Cardiac fibroblast (primary cell): ENCODE measurements at regions not wholly inside any gene's neighbourhood (a gene's known extent, or its start where the extent isn't known, plus 50 kb on each side); places are given as distances from the start of the nearest gene placed in this dataset.

Experiments used
- DNase-seq, 2 donors: peaks; one replicate each; pipeline versions ENCODE4 v3.0.0 to v3.0.0-alpha.2; 2010; ENCODE audit warnings: low read depth in 2 of 2
- H3K4me3 ChIP-seq, 2 donors: replicated peaks in 1 of 2; 1 replicate in 1 of 2; 2 replicates in 1 of 2; pipeline ENCODE4 v1.5.1; 2011; ENCODE audit warnings: low read depth in 2 of 2, low read length in 2 of 2, mild to moderate bottlenecking in 2 of 2, moderate library complexity in 1 of 2
- TF ChIP-seq, protein P1 (sequence below): IDR thresholded peaks from one replicate; pipeline ENCODE4 v1.5.1; 2011; ENCODE audit warnings: low read depth, mild to moderate bottlenecking, low read length, inconsistent platforms

DNA sequence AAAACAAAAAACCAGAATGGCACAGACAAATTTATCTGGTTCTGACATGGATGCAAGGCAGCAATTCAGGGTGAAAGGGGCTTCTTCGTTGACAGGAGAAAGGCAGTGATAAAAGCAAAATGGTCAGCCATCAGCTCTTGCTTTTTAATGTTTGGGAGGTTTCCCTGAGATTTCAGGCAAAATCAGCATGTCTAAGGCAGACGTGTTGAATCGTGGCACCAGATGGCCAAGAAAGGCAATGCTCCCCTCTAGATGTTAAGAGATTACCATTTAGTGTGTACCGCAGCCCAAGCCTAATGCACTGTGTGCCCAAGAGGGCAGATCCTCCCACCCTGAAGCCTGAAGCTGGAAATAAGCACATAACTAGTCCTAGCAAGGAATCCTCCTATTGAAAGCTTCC, 88.8 kb upstream of the GALNT18 start:
- no peak for DNase-seq
- TF ChIP-seq, protein P1, sequence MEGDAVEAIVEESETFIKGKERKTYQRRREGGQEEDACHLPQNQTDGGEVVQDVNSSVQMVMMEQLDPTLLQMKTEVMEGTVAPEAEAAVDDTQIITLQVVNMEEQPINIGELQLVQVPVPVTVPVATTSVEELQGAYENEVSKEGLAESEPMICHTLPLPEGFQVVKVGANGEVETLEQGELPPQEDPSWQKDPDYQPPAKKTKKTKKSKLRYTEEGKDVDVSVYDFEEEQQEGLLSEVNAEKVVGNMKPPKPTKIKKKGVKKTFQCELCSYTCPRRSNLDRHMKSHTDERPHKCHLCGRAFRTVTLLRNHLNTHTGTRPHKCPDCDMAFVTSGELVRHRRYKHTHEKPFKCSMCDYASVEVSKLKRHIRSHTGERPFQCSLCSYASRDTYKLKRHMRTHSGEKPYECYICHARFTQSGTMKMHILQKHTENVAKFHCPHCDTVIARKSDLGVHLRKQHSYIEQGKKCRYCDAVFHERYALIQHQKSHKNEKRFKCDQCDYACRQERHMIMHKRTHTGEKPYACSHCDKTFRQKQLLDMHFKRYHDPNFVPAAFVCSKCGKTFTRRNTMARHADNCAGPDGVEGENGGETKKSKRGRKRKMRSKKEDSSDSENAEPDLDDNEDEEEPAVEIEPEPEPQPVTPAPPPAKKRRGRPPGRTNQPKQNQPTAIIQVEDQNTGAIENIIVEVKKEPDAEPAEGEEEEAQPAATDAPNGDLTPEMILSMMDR, result no peak
- H3K4me3 ChIP-seq, result no peak overlapping the region

DNA sequence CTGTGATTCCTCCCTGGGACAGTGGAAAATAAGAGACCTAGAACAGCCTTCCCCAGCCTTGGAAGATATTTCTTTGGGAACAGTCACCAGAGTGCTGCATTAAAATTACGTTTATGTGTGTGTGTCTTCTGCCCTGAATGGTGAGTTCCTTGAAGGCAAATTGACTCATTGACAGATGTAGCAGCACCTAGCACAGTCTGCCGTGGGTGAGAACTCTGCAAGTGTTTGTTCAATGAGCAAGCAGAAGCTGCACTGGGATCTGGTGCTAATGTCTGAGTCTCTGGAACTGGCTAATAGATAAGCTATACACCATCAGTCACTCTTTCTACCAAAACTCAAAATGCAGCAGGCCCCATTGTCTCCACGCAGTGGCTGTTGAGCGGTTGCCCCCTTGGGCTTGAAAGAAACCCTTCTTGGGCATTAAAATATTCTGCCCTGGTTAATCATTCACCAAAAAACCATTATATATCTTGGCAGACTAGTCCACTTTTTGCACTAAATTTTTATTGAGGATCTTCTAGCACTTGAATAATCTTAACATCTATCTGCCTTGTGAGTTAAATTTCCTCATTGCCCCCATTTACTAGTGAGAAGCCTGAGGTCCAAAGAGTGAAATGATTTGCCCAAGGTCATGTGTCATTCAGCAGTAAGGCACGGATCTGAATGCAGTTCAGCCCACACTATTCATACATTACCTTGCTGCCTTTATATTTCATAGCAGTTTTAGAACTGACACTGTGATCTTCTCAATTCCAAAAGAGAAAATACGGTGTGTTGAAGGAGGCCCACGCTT, 87.8 kb upstream of the GALNT18 start:
- no peak for DNase-seq
- TF ChIP-seq, protein P1, result no peak
- no peak overlapping the region for H3K4me3 ChIP-seq

DNA sequence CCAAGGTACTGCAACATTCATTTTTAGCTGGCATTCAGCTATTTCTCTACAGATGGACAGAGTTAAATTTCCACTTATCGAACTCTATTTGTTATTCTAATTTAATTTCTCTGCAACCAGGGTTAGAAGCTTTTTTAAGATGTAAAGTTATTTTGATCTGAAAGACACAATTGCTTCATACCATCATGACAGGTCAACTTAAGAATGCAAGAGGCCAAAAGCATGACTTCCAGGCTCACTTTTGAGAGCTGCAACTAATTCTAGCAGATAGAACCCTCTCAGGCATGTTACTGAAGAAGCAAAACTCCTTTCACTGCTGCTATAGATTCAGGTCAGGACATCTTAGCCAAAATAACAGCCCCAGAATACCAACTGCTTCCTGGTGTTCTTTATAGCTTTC, 86.5 kb upstream of the GALNT18 start:
- TF ChIP-seq, protein P1, result no peak
- no peak overlapping the region for H3K4me3 ChIP-seq
- DNase-seq, result no peak

DNA sequence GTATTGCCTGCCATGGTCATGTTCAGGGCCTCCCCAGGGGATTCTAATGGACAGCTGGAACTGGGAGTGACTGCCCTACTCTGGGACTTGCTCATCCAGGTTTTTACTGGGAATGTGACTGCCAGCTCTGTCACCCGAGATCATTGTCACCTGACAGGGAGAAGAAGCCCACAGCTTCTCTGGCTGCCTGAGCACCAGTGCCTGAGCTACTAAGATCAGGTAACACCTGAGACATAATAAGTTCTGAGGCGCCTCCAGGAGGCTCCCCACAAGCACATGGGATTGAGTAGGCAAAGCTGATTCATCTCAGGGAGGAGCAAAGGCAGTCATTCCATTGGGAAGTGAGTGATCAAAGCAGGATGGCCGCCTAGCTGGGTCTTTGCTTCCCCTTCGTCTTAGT, 84.2 kb upstream of the GALNT18 start:
- DNase-seq, result no peak
- no peak overlapping the region for H3K4me3 ChIP-seq
- TF ChIP-seq, protein P1, result no peak

DNA sequence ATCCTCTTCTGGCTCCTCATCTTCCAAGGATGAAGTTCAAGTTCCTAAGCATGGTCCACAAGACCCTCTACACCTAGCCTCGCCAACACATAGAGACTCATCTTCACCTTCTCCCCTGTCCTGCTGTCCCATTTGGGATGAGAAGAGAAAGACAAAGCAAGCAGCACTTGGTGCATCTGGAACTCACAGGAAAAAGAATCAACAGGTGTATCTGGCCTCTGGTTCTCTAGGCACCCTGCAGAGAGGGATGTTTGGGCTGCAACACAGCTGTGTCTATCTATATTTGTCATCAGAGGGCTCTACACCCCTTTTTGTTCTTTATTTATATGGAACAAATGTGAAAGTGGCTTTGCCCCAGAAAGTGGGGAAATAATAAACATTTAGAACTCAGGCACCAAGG, 82.1 kb upstream of the GALNT18 start:
- DNase-seq, result no peak
- TF ChIP-seq, protein P1, result no peak
- H3K4me3 ChIP-seq, result no peak overlapping the region

DNA sequence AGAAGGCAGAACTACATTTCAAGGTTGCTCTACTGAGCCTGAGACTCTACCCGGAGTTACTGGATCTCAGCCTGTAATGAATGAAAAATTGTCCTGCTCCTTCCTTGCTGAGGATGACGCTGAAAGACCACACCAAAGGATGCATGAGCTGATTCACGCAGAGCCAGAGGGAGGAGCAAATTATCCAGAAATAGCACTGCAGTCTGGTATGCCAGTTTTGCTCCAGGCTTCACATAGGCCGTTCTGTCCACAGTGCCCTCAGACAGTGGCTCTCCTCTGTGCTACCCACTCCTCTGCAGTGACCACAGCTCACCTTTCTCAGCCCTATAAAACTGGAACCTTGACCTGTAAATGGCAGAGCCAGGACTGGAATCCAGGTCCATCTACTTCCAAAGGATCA, 79.3 kb upstream of the GALNT18 start:
- H3K4me3 ChIP-seq, result no peak overlapping the region
- TF ChIP-seq, protein P1, result no peak
- peak in 1 of 2 donors; percentile 34 for DNase-seq

GRCh38 chr11:11697796-11698195, 76.0 kb upstream of the GALNT18 start:
- DNase-seq, result no peak
- no peak overlapping the region for H3K4me3 ChIP-seq
- TF ChIP-seq, protein P1, result no peak
